Keratinocyte (primary cell): ENCODE measurements at regions not wholly inside any gene's neighbourhood (a gene's known extent, or its start where the extent isn't known, plus 50 kb on each side); places are given as distances from the start of the nearest gene placed in this dataset.

Experiments
- DNase-seq: peaks from one replicate; pipeline ENCODE4 v3.0.0-alpha.2; 2011; ENCODE audit warnings: low read depth, missing footprints, low spot score
- FAIRE-seq: peaks from 2 replicates; lab custom pipeline; 2011; peaks lifted over from hg19 to GRCh38; lab: Jason Lieb, UNC
- H2AFZ ChIP-seq: 2 replicates; pipeline ENCODE4 v1.6.0; 2012; ENCODE audit warnings: low read length, control low read depth, inconsistent platforms; ENCODE audit not compliant: control insufficient read depth
- H3K27ac ChIP-seq: 2 replicates; pipeline ENCODE4 v1.5.1; 2011; ENCODE audit warnings: low read length; ENCODE audit not compliant: control insufficient read depth, insufficient read depth
- H3K27me3 ChIP-seq: 3 replicates; pipeline ENCODE4 v1.6.0; 2011; ENCODE audit warnings: low read length; ENCODE audit not compliant: control insufficient read depth, insufficient read depth; ENCODE audit errors: extremely low read depth
- H3K36me3 ChIP-seq, 2 experiments: 2 replicates in 1 of 2; 3 replicates in 1 of 2; pipeline ENCODE4 v1.5.1; 2011; ENCODE audit warnings: low read length in 2 of 2, mild to moderate bottlenecking in 1 of 2; ENCODE audit not compliant: control insufficient read depth in 2 of 2, insufficient read depth in 2 of 2; ENCODE audit errors: extremely low read depth in 1 of 2
- H3K4me1 ChIP-seq: 3 replicates; pipeline ENCODE4 v1.5.1; 2011; ENCODE audit warnings: low read length; ENCODE audit not compliant: control insufficient read depth, insufficient read depth; ENCODE audit errors: extremely low read depth
- H3K4me2 ChIP-seq: 3 replicates; pipeline ENCODE4 v1.6.0; 2011; ENCODE audit warnings: low read depth, low read length; ENCODE audit not compliant: control insufficient read depth, insufficient read depth; ENCODE audit errors: extremely low read depth
- H3K4me3 ChIP-seq, 3 experiments: fragments of 200-600 bp in 1 of 3; sonication (generic) in 1 of 3; 2 replicates in 2 of 3; 3 replicates in 1 of 3; pipeline ENCODE4 v1.5.1; 2011 to 2016; ENCODE audit warnings: low read length in 3 of 3, mild to moderate bottlenecking in 3 of 3, control low read depth in 2 of 3, inconsistent platforms in 1 of 3, low read depth in 1 of 3, mixed read lengths in 1 of 3, mixed run types in 1 of 3, moderate library complexity in 1 of 3; ENCODE audit not compliant: control insufficient read depth in 2 of 3, insufficient read depth in 2 of 3; ENCODE audit errors: extremely low read depth in 1 of 3
- H3K79me2 ChIP-seq: 2 replicates; pipeline ENCODE4 v1.6.0; 2012; ENCODE audit warnings: low read length; ENCODE audit not compliant: control insufficient read depth, insufficient read depth
- H3K9ac ChIP-seq: 3 replicates; pipeline ENCODE4 v1.6.0; 2011; ENCODE audit warnings: low read length; ENCODE audit not compliant: control insufficient read depth, insufficient read depth; ENCODE audit errors: extremely low read depth
- H3K9me1 ChIP-seq: 3 replicates; pipeline ENCODE4 v1.6.0; 2011; ENCODE audit warnings: low read length; ENCODE audit not compliant: control insufficient read depth, insufficient read depth; ENCODE audit errors: extremely low read depth
- H3K9me3 ChIP-seq: 2 replicates; pipeline ENCODE4 v1.5.1; 2012; ENCODE audit warnings: low read depth, low read length; ENCODE audit not compliant: control insufficient read depth
- H4K20me1 ChIP-seq: 3 replicates; pipeline ENCODE4 v1.6.0; 2011; ENCODE audit warnings: low read length; ENCODE audit not compliant: control insufficient read depth, insufficient read depth; ENCODE audit errors: extremely low read depth
- EZH2 ChIP-seq: IDR thresholded peaks from one replicate; pipeline ENCODE4 v1.6.1; 2012; ENCODE audit warnings: inconsistent platforms, mild to moderate bottlenecking, low read length, moderate library complexity
- dilution Hi-C: fragments of 300-500 bp; cut with MboI; formaldehyde crosslinking; loops from one replicate; pipeline ENCODE4 v1.7.0; 2020; ENCODE audit warnings: low sequenced_read_pairs; ENCODE audit not compliant: extremely low pct_ligation_motif_present
- TF ChIP-seq, protein P1 (sequence below), 3 experiments: IDR thresholded peaks in 1 of 3; conservative IDR thresholded peaks in 1 of 3; optimal IDR thresholded peaks in 1 of 3; 2 replicates in 2 of 3; 3 replicates in 1 of 3; pipeline versions ENCODE3 to v1.5.1; 2011; ENCODE audit warnings: low read length in 3 of 3, mild to moderate bottlenecking in 3 of 3, moderate library complexity in 2 of 3, control low read depth in 1 of 3, inconsistent platforms in 1 of 3; ENCODE audit not compliant: insufficient read depth in 2 of 3; ENCODE audit errors: extremely low read depth in 1 of 3

DNA sequence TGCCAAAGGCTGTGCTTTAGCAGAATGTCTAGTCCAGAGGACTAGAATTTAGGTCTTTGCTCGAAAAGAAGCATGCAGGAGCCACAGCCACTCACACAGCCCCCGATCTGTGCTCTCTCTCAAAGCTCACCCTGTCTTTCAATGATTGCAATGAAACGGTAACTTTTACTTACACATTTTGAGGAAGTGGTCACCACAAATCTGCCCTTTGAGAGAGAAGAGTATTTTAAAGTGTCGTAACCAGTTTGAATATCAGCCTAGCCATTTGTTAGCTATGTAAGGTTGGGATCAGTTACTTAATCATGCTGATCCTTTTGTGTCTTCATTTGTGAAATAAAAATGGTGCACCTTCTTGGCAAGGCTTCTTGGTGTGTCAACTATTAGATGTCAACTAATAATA lies 209.0 kb downstream of the TFAP2A start:
- Histone ChIP-seq H3K9ac (no peak overlapping the region), H3K27me3 (no peaks in the 10 kb centered on the region), H3K4me3 (no peak overlapping the region), H3K4me1 (peaks cover 23% of the 10 kb centered on the region), H3K27ac (no peak overlapping the region), H4K20me1 (no peaks in the 10 kb centered on the region), H3K9me3 (no peaks in the 10 kb centered on the region), H3K36me3 (no peaks in the 10 kb centered on the region), H2AFZ (no peak overlapping the region), H3K9me1 (no peaks in the 10 kb centered on the region), H3K79me2 (no peaks in the 10 kb centered on the region), H3K4me2 (no peak overlapping the region)
- no peak for DNase-seq
- FAIRE-seq: no peak
- dilution Hi-C loops: no loop called here
- TF ChIP-seq EZH2: no peak
- TF ChIP-seq, protein P1, sequence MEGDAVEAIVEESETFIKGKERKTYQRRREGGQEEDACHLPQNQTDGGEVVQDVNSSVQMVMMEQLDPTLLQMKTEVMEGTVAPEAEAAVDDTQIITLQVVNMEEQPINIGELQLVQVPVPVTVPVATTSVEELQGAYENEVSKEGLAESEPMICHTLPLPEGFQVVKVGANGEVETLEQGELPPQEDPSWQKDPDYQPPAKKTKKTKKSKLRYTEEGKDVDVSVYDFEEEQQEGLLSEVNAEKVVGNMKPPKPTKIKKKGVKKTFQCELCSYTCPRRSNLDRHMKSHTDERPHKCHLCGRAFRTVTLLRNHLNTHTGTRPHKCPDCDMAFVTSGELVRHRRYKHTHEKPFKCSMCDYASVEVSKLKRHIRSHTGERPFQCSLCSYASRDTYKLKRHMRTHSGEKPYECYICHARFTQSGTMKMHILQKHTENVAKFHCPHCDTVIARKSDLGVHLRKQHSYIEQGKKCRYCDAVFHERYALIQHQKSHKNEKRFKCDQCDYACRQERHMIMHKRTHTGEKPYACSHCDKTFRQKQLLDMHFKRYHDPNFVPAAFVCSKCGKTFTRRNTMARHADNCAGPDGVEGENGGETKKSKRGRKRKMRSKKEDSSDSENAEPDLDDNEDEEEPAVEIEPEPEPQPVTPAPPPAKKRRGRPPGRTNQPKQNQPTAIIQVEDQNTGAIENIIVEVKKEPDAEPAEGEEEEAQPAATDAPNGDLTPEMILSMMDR (optimal IDR thresholded peaks at IDR 0.05 in 1 of 3, IDR thresholded peaks at IDR 0.05 in 1 of 3, conservative IDR thresholded peaks at IDR 0.05 in 1 of 3; ENCODE audit: extremely low read depth in 1 of 3, insufficient read depth in 2 of 3, low read length in 3 of 3): no peak

DNA sequence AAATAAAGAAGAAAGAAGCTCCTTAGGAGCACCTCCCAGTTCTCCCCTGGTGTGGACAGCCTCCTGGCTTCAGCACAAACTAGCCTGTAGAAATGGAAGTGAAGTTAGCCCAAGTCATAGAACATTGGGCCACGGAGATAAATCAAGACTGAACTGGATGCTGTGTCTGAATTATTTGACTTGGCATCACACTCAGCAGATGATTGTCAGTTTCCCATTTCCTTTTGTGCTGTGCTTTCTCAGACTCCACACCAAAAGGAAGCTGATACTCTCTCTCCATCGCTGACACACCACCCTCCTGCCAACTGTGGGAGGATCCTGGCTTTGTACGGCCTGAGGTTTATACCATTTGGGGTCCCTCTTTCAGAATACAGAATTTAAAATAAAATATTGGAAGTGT lies 209.8 kb downstream of the TFAP2A start:
- no peak for FAIRE-seq
- Histone ChIP-seq H3K4me3 (no peak overlapping the region), H2AFZ (no peak overlapping the region), H3K9me3 (no peaks in the 10 kb centered on the region), H3K9me1 (no peaks in the 10 kb centered on the region), H3K4me1 (peaks cover 21% of the 10 kb centered on the region), H3K36me3 (no peaks in the 10 kb centered on the region), H3K4me2 (no peak overlapping the region), H3K27me3 (no peaks in the 10 kb centered on the region), H4K20me1 (no peaks in the 10 kb centered on the region), H3K79me2 (no peaks in the 10 kb centered on the region), H3K27ac (no peak overlapping the region), H3K9ac (no peak overlapping the region)
- DNase-seq: no peak
- dilution Hi-C loops: no loop called here
- TF ChIP-seq, protein P1 (optimal IDR thresholded peaks at IDR 0.05 in 1 of 3, IDR thresholded peaks at IDR 0.05 in 1 of 3, conservative IDR thresholded peaks at IDR 0.05 in 1 of 3; ENCODE audit: extremely low read depth in 1 of 3, insufficient read depth in 2 of 3, low read length in 3 of 3): no peak
- no peak for TF ChIP-seq EZH2
